WTC11 (cell line): ENCODE measurements at regions not wholly inside any gene's neighbourhood (a gene's known extent, or its start where the extent isn't known, plus 50 kb on each side); places are given as distances from the start of the nearest gene placed in this dataset.

Source experiments
- ATAC-seq: fragments of 200-7000 bp; cut with Tn5 transposase; 2 replicates; pipeline ENCODE4 v1.10.0; 2021; ENCODE audit warnings: mild to moderate bottlenecking, moderate library complexity
- CTCF ChIA-PET: fragments of 300-600 bp; sonication (Branson Sonifier 250); formaldehyde crosslinking; loops from one replicate; lab custom pipeline; 2021; ENCODE audit warnings: antibody characterized with exemption; lab: Charles Lee
- POLR2A ChIA-PET: fragments of 350-600 bp; sonication (Branson Sonifier 250); formaldehyde crosslinking; loops from one replicate; lab custom pipeline; 2021; ENCODE audit warnings: antibody characterized with exemption; lab: Charles Lee
- DNase-seq: peaks from one replicate; pipeline ENCODE4 v3.0.0; 2021; ENCODE audit warnings: low spot score
- H3K27ac Mint-ChIP-seq: 2 replicates; pipeline ENCODE4 v1.8.0; 2021; ENCODE audit warnings: mixed read lengths
- H3K27me3 Mint-ChIP-seq: 2 replicates; pipeline ENCODE4 v1.8.0; 2021; ENCODE audit warnings: low read depth, mild to moderate bottlenecking, moderate library complexity, mixed read lengths
- H3K36me3 Mint-ChIP-seq: 2 replicates; pipeline ENCODE4 v1.8.0; 2021; ENCODE audit warnings: mixed read lengths
- H3K4me1 Mint-ChIP-seq: 2 replicates; pipeline ENCODE4 v1.8.0; 2022; ENCODE audit warnings: mixed read lengths
- H3K4me3 Mint-ChIP-seq: 2 replicates; pipeline ENCODE4 v1.8.0; 2021; ENCODE audit warnings: mild to moderate bottlenecking, moderate library complexity, mixed read lengths
- H3K9me3 Mint-ChIP-seq: 2 replicates; pipeline ENCODE4 v1.8.0; 2021; ENCODE audit warnings: mixed read lengths
- ATF2 ChIP-seq: sonication (generic); formaldehyde crosslinking; IDR thresholded peaks from 2 replicates; pipeline ENCODE4 v1.8.1; 2022; ENCODE audit warnings: low read depth, missing genetic modification reagents, borderline replicate concordance
- ATF3 ChIP-seq: sonication (generic); formaldehyde crosslinking; conservative IDR thresholded peaks from 2 replicates; pipeline ENCODE4 v1.8.1; 2022; ENCODE audit warnings: mild to moderate bottlenecking, missing genetic modification reagents
- ESRRA ChIP-seq: sonication (generic); formaldehyde crosslinking; IDR thresholded peaks from 2 replicates; pipeline ENCODE4 v1.8.1; 2022; ENCODE audit warnings: mild to moderate bottlenecking, missing genetic modification reagents, borderline replicate concordance
- ETV6 ChIP-seq: sonication (generic); formaldehyde crosslinking; IDR thresholded peaks from 2 replicates; pipeline ENCODE4 v1.8.1; 2022; ENCODE audit warnings: mild to moderate bottlenecking, missing genetic modification reagents
- FOXJ3 ChIP-seq: sonication (generic); formaldehyde crosslinking; IDR thresholded peaks from 2 replicates; pipeline ENCODE4 v1.9.0; 2021; ENCODE audit warnings: missing genetic modification reagents, mild to moderate bottlenecking, borderline replicate concordance
- GTF2I ChIP-seq: fragments of 250-450 bp; sonication (Bioruptor Pico); conservative IDR thresholded peaks from 2 replicates; pipeline ENCODE4 v1.4.0; 2021; ENCODE audit warnings: mild to moderate bottlenecking
- HMGA2 ChIP-seq: fragments of 250-450 bp; sonication (Bioruptor Pico); IDR thresholded peaks from 2 replicates; pipeline ENCODE4 v1.4.0; 2021; ENCODE audit warnings: mild to moderate bottlenecking, moderate library complexity
- KAT7 ChIP-seq: sonication (generic); formaldehyde crosslinking; IDR thresholded peaks from 2 replicates; pipeline ENCODE4 v1.8.1; 2023; ENCODE audit warnings: missing genetic modification reagents, mild to moderate bottlenecking, borderline replicate concordance
- MLX ChIP-seq: sonication (generic); formaldehyde crosslinking; IDR thresholded peaks from 2 replicates; pipeline ENCODE4 v1.8.1; 2023; ENCODE audit warnings: mild to moderate bottlenecking, missing genetic modification reagents, moderate library complexity
- MXD4 ChIP-seq: fragments of 250-450 bp; sonication (Bioruptor Pico); IDR thresholded peaks from 2 replicates; pipeline ENCODE4 v1.8.0; 2021; ENCODE audit warnings: mild to moderate bottlenecking, moderate library complexity, borderline replicate concordance
- NFATC4 ChIP-seq: fragments of 250-450 bp; sonication (Bioruptor Pico); IDR thresholded peaks from 2 replicates; pipeline ENCODE4 v1.9.0; 2021; ENCODE audit warnings: mild to moderate bottlenecking
- SP1 ChIP-seq: sonication (generic); formaldehyde crosslinking; conservative IDR thresholded peaks from 2 replicates; pipeline ENCODE4 v1.8.1; 2022; ENCODE audit warnings: missing genetic modification reagents
- USF1 ChIP-seq: sonication (generic); formaldehyde crosslinking; IDR thresholded peaks from 2 replicates; pipeline ENCODE4 v1.8.0; 2022; ENCODE audit warnings: mild to moderate bottlenecking, missing genetic modification reagents
- ZNF121 ChIP-seq: sonication (generic); formaldehyde crosslinking; IDR thresholded peaks from 2 replicates; pipeline ENCODE4 v1.8.0; 2023; ENCODE audit warnings: missing genetic modification reagents
- ZNF219 ChIP-seq: sonication (generic); formaldehyde crosslinking; IDR thresholded peaks from 2 replicates; pipeline ENCODE4 v1.8.0; 2023; ENCODE audit warnings: missing genetic modification reagents, mild to moderate bottlenecking, borderline replicate concordance
- ZNF263 ChIP-seq: sonication (generic); formaldehyde crosslinking; IDR thresholded peaks from 2 replicates; pipeline ENCODE4 v1.8.1; 2022; ENCODE audit warnings: low read depth, mild to moderate bottlenecking, moderate library complexity, missing genetic modification reagents
- ZNF281 ChIP-seq: sonication (generic); formaldehyde crosslinking; IDR thresholded peaks from 2 replicates; pipeline ENCODE4 v1.8.0; 2023; ENCODE audit warnings: mild to moderate bottlenecking, missing genetic modification reagents
- ZNF317 ChIP-seq: sonication (generic); formaldehyde crosslinking; IDR thresholded peaks from 2 replicates; pipeline ENCODE4 v1.8.1; 2023; ENCODE audit warnings: low read depth, mild to moderate bottlenecking, moderate library complexity, missing genetic modification reagents, borderline replicate concordance
- ZNF416 ChIP-seq: fragments of 250-450 bp; sonication (Bioruptor Pico); IDR thresholded peaks from 2 replicates; pipeline ENCODE4 v1.9.0; 2021; ENCODE audit warnings: mild to moderate bottlenecking, inconsistent platforms
- ZNF512 ChIP-seq: sonication (generic); formaldehyde crosslinking; IDR thresholded peaks from 2 replicates; pipeline ENCODE4 v1.8.1; 2022; ENCODE audit warnings: missing genetic modification reagents, borderline replicate concordance

- Mint-ChIP-seq H3K4me3 (no peak overlapping the region), H3K9me3 (peaks cover 10% of the 10 kb centered on the region), H3K4me1 (no peaks in the 10 kb centered on the region), H3K36me3 (peaks cover 9% of the 10 kb centered on the region), H3K27me3 (no peaks in the 10 kb centered on the region), H3K27ac (no peak overlapping the region)
- no peak for ATAC-seq
- CTCF ChIA-PET: no interaction called here
- POLR2A ChIA-PET: no interaction called here
- no peak for TF ChIP-seq ESRRA (CRISPR knock-in tag)
- TF ChIP-seq GTF2I (CRISPR knock-in tag): no peak
- TF ChIP-seq ZNF512 (CRISPR knock-in tag): no peak
- no peak for TF ChIP-seq ZNF317
- no peak for TF ChIP-seq ZNF416 (CRISPR knock-in tag)
- no peak for TF ChIP-seq ZNF263 (CRISPR knock-in tag)
- TF ChIP-seq ATF3 (CRISPR knock-in tag): no peak
- TF ChIP-seq SP1 (CRISPR knock-in tag): no peak
- no peak for TF ChIP-seq FOXJ3 (CRISPR knock-in tag)
- no peak for TF ChIP-seq USF1 (CRISPR knock-in tag)
- TF ChIP-seq ZNF121: no peak
- TF ChIP-seq NFATC4 (CRISPR knock-in tag): no peak
- TF ChIP-seq ETV6 (CRISPR knock-in tag): no peak
- no peak for TF ChIP-seq ZNF281 (CRISPR knock-in tag)
- TF ChIP-seq HMGA2: no peak
- TF ChIP-seq KAT7 (CRISPR knock-in tag): no peak
- TF ChIP-seq MXD4 (CRISPR knock-in tag): no peak
- TF ChIP-seq ZNF219 (CRISPR knock-in tag): no peak
- no peak for TF ChIP-seq ATF2 (CRISPR knock-in tag)
- no peak for TF ChIP-seq MLX (CRISPR knock-in tag)
- DNase-seq: no peak
These were observed 226.2 kb downstream of the CCDC74A start for GRCh38 chr2:131753640-131754561.
